A549 (cell line): ENCODE measurements at regions not wholly inside any gene's neighbourhood (a gene's known extent, or its start where the extent isn't known, plus 50 kb on each side); places are given as distances from the start of the nearest gene placed in this dataset.
A peak's percentile ranks its signal among the peaks of the same experiment; 100 is the strongest.

Source experiments
- CBX8 ChIP-seq: fragments of 200-600 bp; sonication (generic); IDR thresholded peaks from 2 replicates; pipeline ENCODE4 v1.6.1; 2016
- CHD2 ChIP-seq: fragments of 150-350 bp; IDR thresholded peaks from 2 replicates; pipeline ENCODE4 v1.6.1; 2014; ENCODE audit warnings: low read length; ENCODE audit not compliant: partially characterized antibody
- ESRRA ChIP-seq: fragments of 150-350 bp; IDR thresholded peaks from 2 replicates; pipeline ENCODE4 v1.6.1; 2014; ENCODE audit warnings: mild to moderate bottlenecking, low read length, borderline replicate concordance
- FOSB ChIP-seq: fragments of 250-450 bp; sonication (Bioruptor Pico); IDR thresholded peaks from 2 replicates; pipeline ENCODE4 v1.5.0; 2020; ENCODE audit warnings: mild to moderate bottlenecking, moderate library complexity
- FOXS1 ChIP-seq: fragments of 250-450 bp; sonication (Bioruptor Pico); IDR thresholded peaks from 2 replicates; pipeline ENCODE4 v1.5.0; 2020; ENCODE audit warnings: mild to moderate bottlenecking, moderate library complexity
- HDAC2 ChIP-seq: fragments of 200-600 bp; sonication (generic); IDR thresholded peaks from 2 replicates; pipeline ENCODE4 v1.6.1; 2016
- HOXA7 ChIP-seq: fragments of 250-450 bp; sonication (Bioruptor Pico); IDR thresholded peaks from 2 replicates; pipeline ENCODE4 v1.5.0; 2020; ENCODE audit warnings: mild to moderate bottlenecking, moderate library complexity
- JUN ChIP-seq, 2 experiments: fragments of >200 bp; sonication (Bioruptor Twin); formaldehyde crosslinking; IDR thresholded peaks; 2 replicates in 1 of 2; 3 replicates in 1 of 2; pipeline ENCODE4 v1.6.1; 2016 to 2017
- JUNB ChIP-seq: fragments of >200 bp; sonication (Bioruptor Twin); formaldehyde crosslinking; IDR thresholded peaks from 2 replicates; pipeline ENCODE4 v1.6.1; 2016
- KDM1A ChIP-seq: fragments of 200-600 bp; sonication (generic); IDR thresholded peaks from 2 replicates; pipeline ENCODE4 v1.6.1; 2016; ENCODE audit warnings: low read depth, mild to moderate bottlenecking
- MAFK ChIP-seq: fragments of 450-650 bp; IDR thresholded peaks from 2 replicates; pipeline ENCODE4 v1.6.1; 2014; ENCODE audit not compliant: partially characterized antibody
- MAZ ChIP-seq: fragments of 150-350 bp; IDR thresholded peaks from 2 replicates; pipeline ENCODE4 v1.6.1; 2014; ENCODE audit warnings: antibody characterized with exemption, low read depth, low read length, borderline replicate concordance
- NFE2L2 ChIP-seq: fragments of 150-350 bp; conservative IDR thresholded peaks from 2 replicates; pipeline ENCODE4 v1.6.1; 2014; ENCODE audit warnings: low read length
- NR3C1 ChIP-seq: fragments of >200 bp; sonication (Bioruptor Twin); formaldehyde crosslinking; IDR thresholded peaks from 3 replicates; pipeline ENCODE4 v1.6.1; 2017
- PHF8 ChIP-seq: fragments of 200-600 bp; sonication (generic); IDR thresholded peaks from 2 replicates; pipeline ENCODE4 v1.6.1; 2016; ENCODE audit warnings: low read depth, mild to moderate bottlenecking, antibody characterized with exemption, moderate library complexity, borderline replicate concordance
- POLR2A ChIP-seq: IDR thresholded peaks from 2 replicates; pipeline ENCODE4 v1.6.1; 2012; ENCODE audit warnings: mild to moderate bottlenecking, low read length
- RAD21 ChIP-seq, 2 experiments: fragments of >200 bp in 1 of 2; sonication (Bioruptor Twin) in 1 of 2; formaldehyde crosslinking in 1 of 2; IDR thresholded peaks in 1 of 2; conservative IDR thresholded peaks in 1 of 2; 2 replicates in 1 of 2; 3 replicates in 1 of 2; pipeline ENCODE4 v1.6.1; 2012 to 2018; ENCODE audit warnings: inconsistent platforms in 1 of 2
- RNF2 ChIP-seq: fragments of 200-600 bp; sonication (generic); IDR thresholded peaks from 2 replicates; pipeline ENCODE4 v1.6.1; 2016; ENCODE audit warnings: low read depth, mild to moderate bottlenecking, antibody characterized with exemption, moderate library complexity, borderline replicate concordance
- SMC3 ChIP-seq: fragments of >200 bp; sonication (Bioruptor Twin); formaldehyde crosslinking; IDR thresholded peaks from 3 replicates; pipeline ENCODE4 v1.6.1; 2018; ENCODE audit warnings: inconsistent platforms
- SREBF2 ChIP-seq: fragments of 450-650 bp; IDR thresholded peaks from 2 replicates; pipeline ENCODE4 v1.6.1; 2014; ENCODE audit warnings: mild to moderate bottlenecking, moderate library complexity
- TFCP2L1 ChIP-seq: fragments of 250-450 bp; sonication (Bioruptor Pico); IDR thresholded peaks from 2 replicates; pipeline ENCODE4 v1.5.0; 2021; ENCODE audit warnings: mild to moderate bottlenecking
- TP53 ChIP-seq: fragments of 250-450 bp; sonication (Bioruptor Pico); IDR thresholded peaks from 2 replicates; pipeline ENCODE4 v1.5.0; 2021; ENCODE audit warnings: mild to moderate bottlenecking, moderate library complexity
- ZNF302 ChIP-seq: fragments of 250-450 bp; sonication (Bioruptor Pico); IDR thresholded peaks from 2 replicates; pipeline ENCODE4 v1.9.0; 2021; ENCODE audit warnings: inconsistent platforms, mild to moderate bottlenecking, moderate library complexity
- TF ChIP-seq, protein P1 (sequence below): fragments of 150-350 bp; IDR thresholded peaks from 2 replicates; pipeline ENCODE4 v1.6.1; 2014; ENCODE audit warnings: low read depth, mild to moderate bottlenecking, low read length
- TF ChIP-seq, protein P2 (sequence below): fragments of >200 bp; sonication (Bioruptor Twin); formaldehyde crosslinking; IDR thresholded peaks from 3 replicates; pipeline ENCODE4 v1.5.1; 2016
- TF ChIP-seq, protein P3 (sequence below): fragments of 250-450 bp; sonication (Bioruptor Pico); IDR thresholded peaks from 2 replicates; pipeline ENCODE4 v1.5.0; 2021; ENCODE audit warnings: mild to moderate bottlenecking, moderate library complexity, borderline replicate concordance
- TF ChIP-seq, protein P4 (sequence below): IDR thresholded peaks from 2 replicates; pipeline ENCODE4 v1.6.1; 2012; ENCODE audit warnings: low read depth, borderline replicate concordance
- TF ChIP-seq, protein P5 (sequence below): fragments of >200 bp; sonication (Bioruptor Twin); formaldehyde crosslinking; IDR thresholded peaks from 2 replicates; pipeline ENCODE4 v1.6.1; 2016
- TF ChIP-seq, protein P6 (sequence below): fragments of 200-600 bp; sonication (generic); IDR thresholded peaks from 2 replicates; pipeline ENCODE4 v1.6.1; 2016; ENCODE audit warnings: antibody characterized with exemption, mild to moderate bottlenecking, moderate library complexity
- TF ChIP-seq, protein P7 (sequence below): fragments of 450-650 bp; IDR thresholded peaks from 2 replicates; pipeline ENCODE4 v1.6.1; 2014; ENCODE audit warnings: antibody characterized with exemption

DNA sequence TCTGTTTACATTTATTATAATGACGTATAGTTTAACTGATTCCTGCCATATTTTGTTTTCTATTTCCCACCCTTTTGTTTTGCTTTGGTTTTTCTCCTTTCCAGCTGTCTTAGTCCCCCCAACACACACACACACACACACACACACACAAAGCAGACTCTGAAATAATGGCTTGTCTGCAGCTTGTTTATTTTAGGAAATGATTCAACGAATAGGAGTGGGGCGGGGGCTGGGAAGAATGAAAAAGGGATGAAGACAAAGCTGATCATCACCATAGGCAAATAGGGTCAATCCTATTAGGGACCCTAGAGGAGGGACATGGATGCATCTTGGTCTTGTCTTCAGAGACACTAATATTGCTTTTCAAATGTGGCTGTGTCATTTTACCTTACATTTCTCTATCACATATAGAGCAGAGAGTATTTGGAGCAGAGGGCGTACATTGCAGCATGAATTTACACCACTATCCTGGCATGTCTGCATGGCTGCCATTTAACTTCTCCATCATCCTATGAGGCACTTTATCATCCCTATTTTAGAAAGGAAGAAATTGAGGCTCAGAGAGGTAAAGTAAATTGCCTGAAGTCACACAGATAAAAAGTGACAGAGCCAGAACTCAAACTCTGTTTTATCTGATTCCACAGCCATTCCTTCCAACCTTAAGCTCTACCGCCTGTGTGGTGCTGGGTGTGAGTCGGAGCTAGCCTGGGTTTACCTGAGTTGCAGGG is 147.2 kb upstream of the TPM1 start (continued):
- TF ChIP-seq RNF2 (no peak), ZNF302 (CRISPR knock-in tag) (no peak), TP53 (no peak), PHF8 (no peak), NR3C1 (no peak), CHD2 (no peak), MAFK (no peak), SREBF2 (no peak), TFCP2L1 (CRISPR knock-in tag) (no peak; the same call in 1 of the 2 replicates), SMC3 (peak; percentile 56), JUNB (peak; percentile 77), NFE2L2 (no peak), HDAC2 (0 out of 2 replicates have a peak, but pooled peaks have one; percentile 54), JUN (IDR thresholded peaks at IDR 0.05) (peak in 1 of 2 experiments; percentile 12; a peak in 2 of 5 replicates), ESRRA (no peak), RAD21 (conservative IDR thresholded peaks at IDR 0.05 in 1 of 2, IDR thresholded peaks at IDR 0.05 in 1 of 2) (peak in 1 of 2 experiments; percentile 48; a peak in 3 of 5 replicates), FOXS1 (peak; percentile 97; the same call in 1 of the 2 replicates), MAZ (no peak), KDM1A (peak; percentile 85; the same call in 1 of the 2 replicates), FOSB (peak; percentile 91), HOXA7 (CRISPR knock-in tag) (0 out of 2 replicates have a peak, but pooled peaks have one; percentile 81), CBX8 (no peak), POLR2A (no peak)
- TF ChIP-seq, protein P1, sequence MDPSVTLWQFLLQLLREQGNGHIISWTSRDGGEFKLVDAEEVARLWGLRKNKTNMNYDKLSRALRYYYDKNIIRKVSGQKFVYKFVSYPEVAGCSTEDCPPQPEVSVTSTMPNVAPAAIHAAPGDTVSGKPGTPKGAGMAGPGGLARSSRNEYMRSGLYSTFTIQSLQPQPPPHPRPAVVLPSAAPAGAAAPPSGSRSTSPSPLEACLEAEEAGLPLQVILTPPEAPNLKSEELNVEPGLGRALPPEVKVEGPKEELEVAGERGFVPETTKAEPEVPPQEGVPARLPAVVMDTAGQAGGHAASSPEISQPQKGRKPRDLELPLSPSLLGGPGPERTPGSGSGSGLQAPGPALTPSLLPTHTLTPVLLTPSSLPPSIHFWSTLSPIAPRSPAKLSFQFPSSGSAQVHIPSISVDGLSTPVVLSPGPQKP = no peak
- TF ChIP-seq, protein P2, sequence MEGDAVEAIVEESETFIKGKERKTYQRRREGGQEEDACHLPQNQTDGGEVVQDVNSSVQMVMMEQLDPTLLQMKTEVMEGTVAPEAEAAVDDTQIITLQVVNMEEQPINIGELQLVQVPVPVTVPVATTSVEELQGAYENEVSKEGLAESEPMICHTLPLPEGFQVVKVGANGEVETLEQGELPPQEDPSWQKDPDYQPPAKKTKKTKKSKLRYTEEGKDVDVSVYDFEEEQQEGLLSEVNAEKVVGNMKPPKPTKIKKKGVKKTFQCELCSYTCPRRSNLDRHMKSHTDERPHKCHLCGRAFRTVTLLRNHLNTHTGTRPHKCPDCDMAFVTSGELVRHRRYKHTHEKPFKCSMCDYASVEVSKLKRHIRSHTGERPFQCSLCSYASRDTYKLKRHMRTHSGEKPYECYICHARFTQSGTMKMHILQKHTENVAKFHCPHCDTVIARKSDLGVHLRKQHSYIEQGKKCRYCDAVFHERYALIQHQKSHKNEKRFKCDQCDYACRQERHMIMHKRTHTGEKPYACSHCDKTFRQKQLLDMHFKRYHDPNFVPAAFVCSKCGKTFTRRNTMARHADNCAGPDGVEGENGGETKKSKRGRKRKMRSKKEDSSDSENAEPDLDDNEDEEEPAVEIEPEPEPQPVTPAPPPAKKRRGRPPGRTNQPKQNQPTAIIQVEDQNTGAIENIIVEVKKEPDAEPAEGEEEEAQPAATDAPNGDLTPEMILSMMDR = no peak
- TF ChIP-seq, protein P3, sequence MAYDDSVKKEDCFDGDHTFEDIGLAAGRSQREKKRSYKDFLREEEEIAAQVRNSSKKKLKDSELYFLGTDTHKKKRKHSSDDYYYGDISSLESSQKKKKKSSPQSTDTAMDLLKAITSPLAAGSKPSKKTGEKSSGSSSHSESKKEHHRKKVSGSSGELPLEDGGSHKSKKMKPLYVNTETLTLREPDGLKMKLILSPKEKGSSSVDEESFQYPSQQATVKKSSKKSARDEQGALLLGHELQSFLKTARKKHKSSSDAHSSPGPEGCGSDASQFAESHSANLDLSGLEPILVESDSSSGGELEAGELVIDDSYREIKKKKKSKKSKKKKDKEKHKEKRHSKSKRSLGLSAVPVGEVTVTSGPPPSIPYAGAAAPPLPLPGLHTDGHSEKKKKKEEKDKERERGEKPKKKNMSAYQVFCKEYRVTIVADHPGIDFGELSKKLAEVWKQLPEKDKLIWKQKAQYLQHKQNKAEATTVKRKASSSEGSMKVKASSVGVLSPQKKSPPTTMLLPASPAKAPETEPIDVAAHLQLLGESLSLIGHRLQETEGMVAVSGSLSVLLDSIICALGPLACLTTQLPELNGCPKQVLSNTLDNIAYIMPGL (CRISPR knock-in tag) = no peak
- TF ChIP-seq, protein P4, sequence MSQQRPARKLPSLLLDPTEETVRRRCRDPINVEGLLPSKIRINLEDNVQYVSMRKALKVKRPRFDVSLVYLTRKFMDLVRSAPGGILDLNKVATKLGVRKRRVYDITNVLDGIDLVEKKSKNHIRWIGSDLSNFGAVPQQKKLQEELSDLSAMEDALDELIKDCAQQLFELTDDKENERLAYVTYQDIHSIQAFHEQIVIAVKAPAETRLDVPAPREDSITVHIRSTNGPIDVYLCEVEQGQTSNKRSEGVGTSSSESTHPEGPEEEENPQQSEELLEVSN = no peak; the same call in 1 of the 2 replicates
- TF ChIP-seq, protein P5, sequence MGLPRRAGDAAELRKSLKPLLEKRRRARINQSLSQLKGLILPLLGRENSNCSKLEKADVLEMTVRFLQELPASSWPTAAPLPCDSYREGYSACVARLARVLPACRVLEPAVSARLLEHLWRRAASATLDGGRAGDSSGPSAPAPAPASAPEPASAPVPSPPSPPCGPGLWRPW = no peak
- TF ChIP-seq, protein P6, sequence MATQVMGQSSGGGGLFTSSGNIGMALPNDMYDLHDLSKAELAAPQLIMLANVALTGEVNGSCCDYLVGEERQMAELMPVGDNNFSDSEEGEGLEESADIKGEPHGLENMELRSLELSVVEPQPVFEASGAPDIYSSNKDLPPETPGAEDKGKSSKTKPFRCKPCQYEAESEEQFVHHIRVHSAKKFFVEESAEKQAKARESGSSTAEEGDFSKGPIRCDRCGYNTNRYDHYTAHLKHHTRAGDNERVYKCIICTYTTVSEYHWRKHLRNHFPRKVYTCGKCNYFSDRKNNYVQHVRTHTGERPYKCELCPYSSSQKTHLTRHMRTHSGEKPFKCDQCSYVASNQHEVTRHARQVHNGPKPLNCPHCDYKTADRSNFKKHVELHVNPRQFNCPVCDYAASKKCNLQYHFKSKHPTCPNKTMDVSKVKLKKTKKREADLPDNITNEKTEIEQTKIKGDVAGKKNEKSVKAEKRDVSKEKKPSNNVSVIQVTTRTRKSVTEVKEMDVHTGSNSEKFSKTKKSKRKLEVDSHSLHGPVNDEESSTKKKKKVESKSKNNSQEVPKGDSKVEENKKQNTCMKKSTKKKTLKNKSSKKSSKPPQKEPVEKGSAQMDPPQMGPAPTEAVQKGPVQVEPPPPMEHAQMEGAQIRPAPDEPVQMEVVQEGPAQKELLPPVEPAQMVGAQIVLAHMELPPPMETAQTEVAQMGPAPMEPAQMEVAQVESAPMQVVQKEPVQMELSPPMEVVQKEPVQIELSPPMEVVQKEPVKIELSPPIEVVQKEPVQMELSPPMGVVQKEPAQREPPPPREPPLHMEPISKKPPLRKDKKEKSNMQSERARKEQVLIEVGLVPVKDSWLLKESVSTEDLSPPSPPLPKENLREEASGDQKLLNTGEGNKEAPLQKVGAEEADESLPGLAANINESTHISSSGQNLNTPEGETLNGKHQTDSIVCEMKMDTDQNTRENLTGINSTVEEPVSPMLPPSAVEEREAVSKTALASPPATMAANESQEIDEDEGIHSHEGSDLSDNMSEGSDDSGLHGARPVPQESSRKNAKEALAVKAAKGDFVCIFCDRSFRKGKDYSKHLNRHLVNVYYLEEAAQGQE = no peak
- TF ChIP-seq, protein P7, sequence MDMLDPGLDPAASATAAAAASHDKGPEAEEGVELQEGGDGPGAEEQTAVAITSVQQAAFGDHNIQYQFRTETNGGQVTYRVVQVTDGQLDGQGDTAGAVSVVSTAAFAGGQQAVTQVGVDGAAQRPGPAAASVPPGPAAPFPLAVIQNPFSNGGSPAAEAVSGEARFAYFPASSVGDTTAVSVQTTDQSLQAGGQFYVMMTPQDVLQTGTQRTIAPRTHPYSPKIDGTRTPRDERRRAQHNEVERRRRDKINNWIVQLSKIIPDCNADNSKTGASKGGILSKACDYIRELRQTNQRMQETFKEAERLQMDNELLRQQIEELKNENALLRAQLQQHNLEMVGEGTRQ = no peak
